Suprapubic skin (tissue), 4 donors: ENCODE measurements at regions not wholly inside any gene's neighbourhood (a gene's known extent, or its start where the extent isn't known, plus 50 kb on each side); places are given as distances from the start of the nearest gene placed in this dataset.
"Not testable (repeated sequence)": the region's sequence is repeated elsewhere in the genome, so short reads cannot be mapped to it uniquely, and the experiment has no call there.

Experiments used
- DNase-seq, 2 donors: peaks; one replicate each; pipeline ENCODE4 v3.0.0-alpha.2; 2019; ENCODE audit warnings: low spot score in 2 of 2
- H3K27ac ChIP-seq: fragments of 200-600 bp; sonication (generic); one replicate; pipeline ENCODE4 v1.5.1; 2019
- H3K27me3 ChIP-seq: fragments of 200-600 bp; sonication (generic); one replicate; pipeline ENCODE4 v1.5.1; 2019
- H3K36me3 ChIP-seq: fragments of 200-600 bp; sonication (generic); one replicate; pipeline ENCODE4 v1.5.1; 2019
- H3K4me1 ChIP-seq: fragments of 200-600 bp; sonication (generic); one replicate; pipeline ENCODE4 v1.5.1; 2019
- H3K4me3 ChIP-seq: fragments of 200-600 bp; sonication (generic); one replicate; pipeline ENCODE4 v1.5.1; 2019; ENCODE audit warnings: mild to moderate bottlenecking
- H3K9me3 ChIP-seq: fragments of 200-600 bp; sonication (generic); one replicate; pipeline ENCODE4 v1.5.1; 2019
- EP300 ChIP-seq: sonication (generic); formaldehyde crosslinking; IDR thresholded peaks from one replicate; pipeline ENCODE4 v1.6.1; 2017; ENCODE audit warnings: antibody characterized with exemption
- POLR2A ChIP-seq, 2 donors: fragments of 450-650 bp; IDR thresholded peaks; one replicate each; pipeline ENCODE4 v1.6.1; 2017; ENCODE audit warnings: antibody characterized with exemption in 2 of 2, mild to moderate bottlenecking in 2 of 2, moderate library complexity in 2 of 2
- POLR2AphosphoS5 ChIP-seq, 3 donors: sonication (generic); formaldehyde crosslinking; IDR thresholded peaks; one replicate each; pipeline ENCODE4 v1.6.1; 2017; ENCODE audit warnings: antibody characterized with exemption in 3 of 3
- WGBS: methylation state at CpG from one replicate; pipeline ENCODE4 v1.1.5; 2018; 5-methylcytosine and 5-hydroxymethylcytosine counted together
- TF ChIP-seq, protein P1 (sequence below), 2 donors: fragments of 200-600 bp in 1 of 2; fragments of 450-650 bp in 1 of 2; sonication (generic) in 1 of 2; IDR thresholded peaks; one replicate each; pipeline ENCODE4 v1.5.1; 2016 to 2019; ENCODE audit warnings: antibody characterized with exemption in 2 of 2, mild to moderate bottlenecking in 1 of 2, moderate library complexity in 1 of 2

GRCh38 chrX:750812-751211 lies 120.2 kb downstream of the SHOX start:
- H3K36me3 ChIP-seq, result no peaks in the 10 kb centered on the region
- H3K27me3 ChIP-seq, result no peaks in the 10 kb centered on the region
- peaks cover 12% of the 10 kb centered on the region for H3K9me3 ChIP-seq
- TF ChIP-seq POLR2AphosphoS5 (IDR thresholded peaks at IDR 0.05) (no peak), EP300 (no peak), POLR2A (IDR thresholded peaks at IDR 0.05) (no peak)
- TF ChIP-seq, protein P1, sequence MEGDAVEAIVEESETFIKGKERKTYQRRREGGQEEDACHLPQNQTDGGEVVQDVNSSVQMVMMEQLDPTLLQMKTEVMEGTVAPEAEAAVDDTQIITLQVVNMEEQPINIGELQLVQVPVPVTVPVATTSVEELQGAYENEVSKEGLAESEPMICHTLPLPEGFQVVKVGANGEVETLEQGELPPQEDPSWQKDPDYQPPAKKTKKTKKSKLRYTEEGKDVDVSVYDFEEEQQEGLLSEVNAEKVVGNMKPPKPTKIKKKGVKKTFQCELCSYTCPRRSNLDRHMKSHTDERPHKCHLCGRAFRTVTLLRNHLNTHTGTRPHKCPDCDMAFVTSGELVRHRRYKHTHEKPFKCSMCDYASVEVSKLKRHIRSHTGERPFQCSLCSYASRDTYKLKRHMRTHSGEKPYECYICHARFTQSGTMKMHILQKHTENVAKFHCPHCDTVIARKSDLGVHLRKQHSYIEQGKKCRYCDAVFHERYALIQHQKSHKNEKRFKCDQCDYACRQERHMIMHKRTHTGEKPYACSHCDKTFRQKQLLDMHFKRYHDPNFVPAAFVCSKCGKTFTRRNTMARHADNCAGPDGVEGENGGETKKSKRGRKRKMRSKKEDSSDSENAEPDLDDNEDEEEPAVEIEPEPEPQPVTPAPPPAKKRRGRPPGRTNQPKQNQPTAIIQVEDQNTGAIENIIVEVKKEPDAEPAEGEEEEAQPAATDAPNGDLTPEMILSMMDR (IDR thresholded peaks at IDR 0.05), result no peak
- no peak overlapping the region for H3K4me3 ChIP-seq
- 88% methylated on average over 9 of the region's 9 CpGs for WGBS
- no peak overlapping the region for H3K27ac ChIP-seq
- DNase-seq, result peak in 1 of 2 donors; percentile 6
- no peaks in the 10 kb centered on the region for H3K4me1 ChIP-seq

DNA sequence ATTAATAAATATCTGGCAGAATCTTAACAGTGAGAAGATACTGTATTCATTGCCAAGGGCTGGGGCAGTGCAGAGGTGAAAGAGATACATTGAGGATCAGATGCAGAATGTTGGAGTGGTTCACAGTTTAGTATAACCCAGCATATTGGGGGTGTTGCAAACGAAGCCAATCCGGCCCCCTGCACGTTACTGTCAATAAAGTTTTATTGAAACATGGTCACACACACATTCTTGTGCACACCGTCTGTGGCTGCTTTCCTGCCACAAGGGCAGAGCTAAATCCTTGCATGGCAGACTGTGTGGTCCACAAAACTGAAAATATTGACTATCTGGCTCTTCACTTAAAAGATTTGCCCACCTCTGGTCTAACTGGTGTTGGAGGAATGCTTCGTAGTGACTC lies 119.7 kb downstream of the SHOX start:
- WGBS, result 82% methylated on average over 5 of the region's 5 CpGs
- no peaks in the 10 kb centered on the region for H3K36me3 ChIP-seq
- TF ChIP-seq EP300 (no peak), POLR2AphosphoS5 (IDR thresholded peaks at IDR 0.05) (no peak), POLR2A (IDR thresholded peaks at IDR 0.05) (no peak)
- TF ChIP-seq, protein P1 (IDR thresholded peaks at IDR 0.05), result no peak
- no peaks in the 10 kb centered on the region for H3K4me1 ChIP-seq
- DNase-seq, result peak in 1 of 2 donors; percentile 48
- H3K4me3 ChIP-seq, result no peak overlapping the region
- no peak overlapping the region for H3K27ac ChIP-seq
- no peaks in the 10 kb centered on the region for H3K27me3 ChIP-seq
- peaks cover 15% of the 10 kb centered on the region for H3K9me3 ChIP-seq

DNA sequence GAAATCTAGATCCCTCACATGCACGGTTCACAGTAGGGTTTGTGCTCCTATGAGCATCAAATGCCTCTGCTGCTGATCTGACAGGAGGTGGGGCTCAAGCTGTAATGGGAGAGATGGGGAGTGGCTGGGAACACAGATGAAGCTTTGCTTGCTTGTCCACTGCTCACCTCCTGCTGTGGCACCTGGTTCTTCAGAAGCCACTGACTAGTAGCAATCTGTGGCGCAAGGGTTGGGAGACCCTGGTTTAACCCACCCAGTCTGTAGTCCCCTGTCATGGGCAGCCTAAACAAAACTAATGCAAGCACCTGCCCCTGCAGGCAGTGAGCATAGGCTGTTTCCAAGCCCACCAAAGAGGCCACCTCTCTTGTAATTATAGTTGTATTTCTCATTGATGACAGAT lies 116.6 kb downstream of the SHOX start:
- Histone ChIP-seq H3K4me3 (no peak overlapping the region), H3K9me3 (peaks cover 9% of the 10 kb centered on the region), H3K36me3 (no peaks in the 10 kb centered on the region), H3K27ac (no peak overlapping the region), H3K4me1 (no peaks in the 10 kb centered on the region), H3K27me3 (no peaks in the 10 kb centered on the region)
- DNase-seq, result peak in 1 of 2 donors; percentile 28
- 71% methylated on average over 1 of the region's 2 CpGs for WGBS
- TF ChIP-seq, protein P1 (IDR thresholded peaks at IDR 0.05), result no peak
- no peak for TF ChIP-seq POLR2AphosphoS5 (IDR thresholded peaks at IDR 0.05)
- TF ChIP-seq EP300, result no peak
- TF ChIP-seq POLR2A (IDR thresholded peaks at IDR 0.05), result no peak

- TF ChIP-seq, protein P1 (IDR thresholded peaks at IDR 0.05), result no peak
- TF ChIP-seq POLR2A (IDR thresholded peaks at IDR 0.05), result no peak
- no peak for TF ChIP-seq EP300
- TF ChIP-seq POLR2AphosphoS5 (IDR thresholded peaks at IDR 0.05), result no peak
- peaks cover 10% of the 10 kb centered on the region for H3K9me3 ChIP-seq
- DNase-seq, result peak in 1 of 2 donors; percentile 68
- WGBS, result 78% methylated on average over 10 of the region's 10 CpGs
- H3K4me3 ChIP-seq, result no peak overlapping the region
- no peak overlapping the region for H3K27ac ChIP-seq
- H3K27me3 ChIP-seq, result no peaks in the 10 kb centered on the region
- H3K4me1 ChIP-seq, result no peaks in the 10 kb centered on the region
- H3K36me3 ChIP-seq, result no peaks in the 10 kb centered on the region
Observed at GRCh38 chrX:739611-740010, 109.0 kb downstream of the SHOX start.

- H3K27ac ChIP-seq, H3K36me3 ChIP-seq, DNase-seq, H3K27me3 ChIP-seq, H3K4me3 ChIP-seq, H3K9me3 ChIP-seq, H3K4me1 ChIP-seq: not testable (repeated sequence)
- WGBS, result 97% methylated on average over 3 of the region's 3 CpGs
Observed at GRCh38 chrX:737021-737420, 106.4 kb downstream of the SHOX start.

- Histone ChIP-seq H3K4me3 (no peak overlapping the region), H3K4me1 (no peaks in the 10 kb centered on the region), H3K36me3 (no peaks in the 10 kb centered on the region), H3K27ac (no peak overlapping the region), H3K27me3 (no peaks in the 10 kb centered on the region), H3K9me3 (peaks cover 6% of the 10 kb centered on the region)
- WGBS, result 62% methylated on average over 15 of the region's 17 CpGs
- DNase-seq, result peak in 1 of 2 donors; percentile 65
- no peak for TF ChIP-seq POLR2A (IDR thresholded peaks at IDR 0.05)
- TF ChIP-seq EP300, result no peak
- TF ChIP-seq POLR2AphosphoS5 (IDR thresholded peaks at IDR 0.05), result no peak
- TF ChIP-seq, protein P1 (IDR thresholded peaks at IDR 0.05), result no peak
Observed at GRCh38 chrX:734362-734761, 103.8 kb downstream of the SHOX start.
